WTC11 (cell line): ENCODE measurements at regions not wholly inside any gene's neighbourhood (a gene's known extent, or its start where the extent isn't known, plus 50 kb on each side); places are given as distances from the start of the nearest gene placed in this dataset.

Experiments
- ATAC-seq: fragments of 200-7000 bp; cut with Tn5 transposase; 2 replicates; pipeline ENCODE4 v1.10.0; 2021; ENCODE audit warnings: mild to moderate bottlenecking, moderate library complexity
- CTCF ChIA-PET: fragments of 300-600 bp; sonication (Branson Sonifier 250); formaldehyde crosslinking; loops from one replicate; lab custom pipeline; 2021; ENCODE audit warnings: antibody characterized with exemption; lab: Charles Lee
- POLR2A ChIA-PET: fragments of 350-600 bp; sonication (Branson Sonifier 250); formaldehyde crosslinking; loops from one replicate; lab custom pipeline; 2021; ENCODE audit warnings: antibody characterized with exemption; lab: Charles Lee
- DNase-seq: peaks from one replicate; pipeline ENCODE4 v3.0.0; 2021; ENCODE audit warnings: low spot score
- H3K27ac Mint-ChIP-seq: 2 replicates; pipeline ENCODE4 v1.8.0; 2021; ENCODE audit warnings: mixed read lengths
- H3K27me3 Mint-ChIP-seq: 2 replicates; pipeline ENCODE4 v1.8.0; 2021; ENCODE audit warnings: low read depth, mild to moderate bottlenecking, moderate library complexity, mixed read lengths
- H3K36me3 Mint-ChIP-seq: 2 replicates; pipeline ENCODE4 v1.8.0; 2021; ENCODE audit warnings: mixed read lengths
- H3K4me1 Mint-ChIP-seq: 2 replicates; pipeline ENCODE4 v1.8.0; 2022; ENCODE audit warnings: mixed read lengths
- H3K4me3 Mint-ChIP-seq: 2 replicates; pipeline ENCODE4 v1.8.0; 2021; ENCODE audit warnings: mild to moderate bottlenecking, moderate library complexity, mixed read lengths
- H3K9me3 Mint-ChIP-seq: 2 replicates; pipeline ENCODE4 v1.8.0; 2021; ENCODE audit warnings: mixed read lengths
- E2F1 ChIP-seq: sonication (generic); formaldehyde crosslinking; IDR thresholded peaks from 2 replicates; pipeline ENCODE4 v1.8.0; 2022; ENCODE audit warnings: mild to moderate bottlenecking, missing genetic modification reagents
- E2F4 ChIP-seq: sonication (generic); formaldehyde crosslinking; IDR thresholded peaks from 2 replicates; pipeline ENCODE4 v1.8.1; 2022; ENCODE audit warnings: low read depth, mild to moderate bottlenecking, moderate library complexity, missing genetic modification reagents, borderline replicate concordance
- ERG ChIP-seq: fragments of 250-450 bp; sonication (Bioruptor Pico); IDR thresholded peaks from 2 replicates; pipeline ENCODE4 v1.8.0; 2021; ENCODE audit warnings: mild to moderate bottlenecking
- KAT7 ChIP-seq: sonication (generic); formaldehyde crosslinking; IDR thresholded peaks from 2 replicates; pipeline ENCODE4 v1.8.1; 2023; ENCODE audit warnings: missing genetic modification reagents, mild to moderate bottlenecking, borderline replicate concordance
- MLX ChIP-seq: sonication (generic); formaldehyde crosslinking; IDR thresholded peaks from 2 replicates; pipeline ENCODE4 v1.8.1; 2023; ENCODE audit warnings: mild to moderate bottlenecking, missing genetic modification reagents, moderate library complexity
- NFYB ChIP-seq: sonication (generic); formaldehyde crosslinking; conservative IDR thresholded peaks from 2 replicates; pipeline ENCODE4 v1.8.0; 2022; ENCODE audit warnings: low read depth, missing genetic modification reagents
- PREB ChIP-seq: sonication (generic); formaldehyde crosslinking; IDR thresholded peaks from 2 replicates; pipeline ENCODE4 v1.8.1; 2022; ENCODE audit warnings: mild to moderate bottlenecking, missing genetic modification reagents, moderate library complexity, borderline replicate concordance
- RELA ChIP-seq: sonication (generic); formaldehyde crosslinking; IDR thresholded peaks from 2 replicates; pipeline ENCODE4 v1.8.1; 2022; ENCODE audit warnings: missing genetic modification reagents, mild to moderate bottlenecking, borderline replicate concordance
- RORB ChIP-seq: fragments of 250-450 bp; sonication (Bioruptor Pico); IDR thresholded peaks from 2 replicates; pipeline ENCODE4 v1.9.0; 2021; ENCODE audit warnings: mild to moderate bottlenecking
- SOX15 ChIP-seq: fragments of 250-450 bp; sonication (Bioruptor Pico); IDR thresholded peaks from 2 replicates; pipeline ENCODE4 v1.9.0; 2021; ENCODE audit warnings: mild to moderate bottlenecking
- SP1 ChIP-seq: sonication (generic); formaldehyde crosslinking; conservative IDR thresholded peaks from 2 replicates; pipeline ENCODE4 v1.8.1; 2022; ENCODE audit warnings: missing genetic modification reagents
- ZBTB21 ChIP-seq: sonication (generic); formaldehyde crosslinking; IDR thresholded peaks from 2 replicates; pipeline ENCODE4 v1.8.1; 2023; ENCODE audit warnings: mild to moderate bottlenecking, missing genetic modification reagents, borderline replicate concordance
- ZNF532 ChIP-seq: fragments of 250-450 bp; sonication (Bioruptor Pico); IDR thresholded peaks from 2 replicates; pipeline ENCODE4 v1.9.0; 2021; ENCODE audit warnings: mild to moderate bottlenecking, borderline replicate concordance
- ZSCAN18 ChIP-seq: fragments of 250-450 bp; sonication (Bioruptor Pico); IDR thresholded peaks from 2 replicates; pipeline ENCODE4 v2.1.2; 2022; ENCODE audit warnings: mild to moderate bottlenecking, moderate library complexity

GRCh38 chrX:146055733-146056132, 238.1 kb downstream of the SLITRK2 start (continued):
- no peak for TF ChIP-seq RELA (CRISPR knock-in tag)
- TF ChIP-seq SOX15 (CRISPR knock-in tag), result no peak
- TF ChIP-seq SP1 (CRISPR knock-in tag), result no peak
- TF ChIP-seq, all 79 proteins: peak for 0

- DNase-seq, result no peak
- CTCF ChIA-PET, result no interaction called here
- Mint-ChIP-seq H3K27me3 (no peaks in the 10 kb centered on the region; the same call in none of the 2 replicates), H3K27ac (no peak overlapping the region), H3K4me1 (no peaks in the 10 kb centered on the region), H3K4me3 (no peak overlapping the region), H3K36me3 (peaks cover 31% of the 10 kb centered on the region), H3K9me3 (peaks cover 42% of the 10 kb centered on the region)
- TF ChIP-seq RORB (no peak), NFYB (CRISPR knock-in tag) (no peak), KAT7 (CRISPR knock-in tag) (no peak), E2F1 (CRISPR knock-in tag) (no peak), ZSCAN18 (no peak), MLX (CRISPR knock-in tag) (no peak)
- ATAC-seq, result no peak
- POLR2A ChIA-PET, result no interaction called here
Measured at GRCh38 chrX:146056511-146057081, 239.0 kb downstream of the SLITRK2 start.

- peaks cover 31% of the 10 kb centered on the region for H3K36me3 Mint-ChIP-seq
- DNase-seq, result no peak
- POLR2A ChIA-PET, result no interaction called here
- no peaks in the 10 kb centered on the region for H3K4me1 Mint-ChIP-seq
- H3K4me3 Mint-ChIP-seq, result no peak overlapping the region
- CTCF ChIA-PET, result no interaction called here
- H3K9me3 Mint-ChIP-seq, result peaks cover 45% of the 10 kb centered on the region
- no peak for ATAC-seq
- no peak overlapping the region for H3K27ac Mint-ChIP-seq
- TF ChIP-seq E2F1 (CRISPR knock-in tag), result no peak
- no peaks in the 10 kb centered on the region; the same call in 1 of the 2 replicates for H3K27me3 Mint-ChIP-seq
Measured at GRCh38 chrX:146064156-146064555, 246.5 kb downstream of the SLITRK2 start.

GRCh38 chrX:146090732-146091131, 273.1 kb downstream of the SLITRK2 start:
- H3K4me1 Mint-ChIP-seq, result no peaks in the 10 kb centered on the region
- DNase-seq (no peak), ATAC-seq (no peak)
- H3K4me3 Mint-ChIP-seq, result no peak overlapping the region
- ChIA-PET CTCF (no interaction called here), POLR2A (no interaction called here)
- TF ChIP-seq E2F4 (CRISPR knock-in tag) (no peak), ZBTB21 (CRISPR knock-in tag) (no peak), RORB (no peak), ERG (CRISPR knock-in tag) (no peak), PREB (CRISPR knock-in tag) (no peak), ZNF532 (no peak), E2F1 (CRISPR knock-in tag) (no peak)
- H3K27me3 Mint-ChIP-seq, result no peaks in the 10 kb centered on the region
- no peak overlapping the region for H3K27ac Mint-ChIP-seq
- peaks cover 43% of the 10 kb centered on the region for H3K36me3 Mint-ChIP-seq
- peaks cover 62% of the 10 kb centered on the region for H3K9me3 Mint-ChIP-seq
